ENCODE measurements at regions not wholly inside any gene's neighbourhood (a gene's known extent, or its start where the extent isn't known, plus 50 kb on each side); places are given as distances from the start of the nearest gene placed in this dataset.
A peak's percentile ranks its signal among the peaks of the same experiment; 100 is the strongest.
"Not testable (repeated sequence)": the region's sequence is repeated elsewhere in the genome, so short reads cannot be mapped to it uniquely, and the experiment has no call there.

DNA sequence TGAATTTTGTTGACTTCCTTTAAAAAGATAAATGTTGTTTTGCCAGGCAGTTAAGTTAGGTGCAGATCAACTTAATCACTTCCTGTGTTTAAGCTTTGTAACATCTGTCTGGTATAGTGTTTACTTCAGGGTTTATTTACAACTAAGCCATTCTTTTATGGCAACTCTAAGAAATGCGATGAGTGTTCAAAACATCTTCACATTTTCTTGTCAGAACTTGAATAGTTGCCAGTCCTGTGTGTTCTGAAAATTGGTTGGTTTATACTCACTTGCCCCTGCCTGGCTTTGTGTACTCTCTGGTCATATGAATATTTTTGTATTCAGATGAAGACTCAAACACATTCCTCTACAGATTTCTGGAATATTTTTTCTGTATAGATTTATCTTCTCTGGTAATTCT, 327.2 kb downstream of the MDFIC start:
- DNase-seq, result no peak

DNA sequence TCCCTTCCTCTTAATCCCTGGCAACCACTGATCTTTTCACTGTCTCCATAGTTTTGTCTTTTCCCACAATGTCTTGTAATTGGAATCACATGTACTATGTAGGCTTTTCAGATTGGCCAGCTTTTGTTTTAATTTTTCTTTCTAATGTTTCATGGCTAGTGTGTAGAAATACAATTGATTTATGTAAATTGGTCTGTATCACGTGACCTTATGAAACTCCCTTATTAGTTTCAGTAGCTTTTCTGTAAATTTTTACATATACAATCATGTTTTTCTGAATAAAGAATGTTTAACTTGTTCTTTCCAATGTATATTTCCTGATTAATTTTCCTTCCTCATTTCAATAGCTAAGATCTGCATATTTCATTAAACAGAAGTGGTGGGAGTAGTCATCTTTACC, 319.3 kb downstream of the MDFIC start:
- no peak for DNase-seq

- DNase-seq, result no peak
These were observed 318.3 kb downstream of the MDFIC start for GRCh38 chr7:115240242-115240641.

- DNase-seq, result no peak
These were observed 313.2 kb downstream of the MDFIC start for GRCh38 chr7:115235075-115235474.

DNA sequence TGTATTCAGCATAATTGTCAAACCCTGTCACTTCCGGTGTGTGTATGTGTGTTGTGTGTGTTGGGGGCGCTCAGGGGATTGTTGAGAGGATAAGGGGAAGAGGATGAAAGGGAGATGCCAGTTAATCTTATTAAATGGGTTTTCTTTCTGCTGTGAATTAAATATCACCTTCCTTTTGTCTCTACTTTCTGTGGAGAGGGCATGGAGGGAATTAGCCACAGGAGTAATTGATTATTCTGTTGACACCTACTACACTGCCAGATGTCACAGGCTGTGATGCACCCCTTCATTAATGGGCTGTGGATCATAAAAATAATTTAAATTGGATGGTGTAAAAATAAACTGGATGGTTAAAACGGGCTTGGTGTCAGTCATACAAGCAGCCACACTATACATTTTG, 311.9 kb downstream of the MDFIC start:
- no peak for DNase-seq

DNA sequence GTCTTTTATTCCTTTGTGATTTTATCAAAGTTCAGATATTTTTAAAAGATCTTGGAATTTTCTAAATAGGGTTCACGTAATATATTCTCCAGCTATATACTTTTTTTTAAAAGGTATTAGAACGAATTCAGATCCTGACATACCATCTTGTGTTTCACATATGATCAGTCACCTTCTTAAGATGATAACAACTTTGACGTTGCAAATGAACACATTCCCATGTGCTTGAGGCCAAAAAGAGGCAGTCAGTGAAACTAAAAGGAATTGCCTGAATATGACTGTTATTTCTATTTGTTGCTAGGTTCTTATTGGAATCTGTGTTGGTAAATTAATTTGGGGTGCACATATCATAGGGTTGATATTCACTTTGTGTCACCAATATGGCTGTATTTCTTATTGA, 310.1 kb downstream of the MDFIC start:
- no peak for DNase-seq

- no peak for DNase-seq
These were observed 309.1 kb downstream of the MDFIC start for GRCh38 chr7:115230882-115231571.

DNA sequence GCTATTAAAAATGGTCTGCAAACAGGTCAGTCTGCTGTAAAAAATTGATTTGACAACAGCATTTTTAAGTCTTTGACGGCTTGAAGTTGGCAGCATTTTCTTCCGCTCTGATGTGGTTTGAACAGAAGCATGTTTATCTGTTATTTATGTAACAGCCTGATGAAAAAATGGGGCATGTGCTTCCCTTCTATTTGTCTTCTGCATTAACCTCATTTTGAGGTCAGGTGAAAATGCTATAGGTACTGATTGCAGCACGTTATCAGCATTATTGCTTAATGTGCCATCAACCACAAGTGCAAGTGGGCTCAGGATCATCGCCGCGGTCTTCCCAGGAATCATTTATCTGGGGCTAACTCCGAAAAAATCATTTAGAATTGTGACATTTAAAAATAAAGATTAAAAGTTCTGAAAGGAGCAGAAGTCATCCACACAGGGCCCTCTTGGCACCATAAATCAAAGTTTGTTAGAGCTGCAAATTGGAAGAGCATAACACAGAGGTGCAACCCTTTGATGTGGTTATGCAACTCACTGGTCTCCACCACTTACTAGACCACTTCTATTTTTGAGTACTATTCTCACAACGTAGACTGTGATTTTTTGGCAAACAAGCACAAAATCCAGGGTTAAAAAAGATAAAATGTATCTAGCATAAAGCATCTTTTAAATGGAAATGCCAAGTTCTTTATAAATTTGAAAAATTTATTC, 307.7 kb downstream of the MDFIC start:
- peak; percentile 2 for DNase-seq

DNA sequence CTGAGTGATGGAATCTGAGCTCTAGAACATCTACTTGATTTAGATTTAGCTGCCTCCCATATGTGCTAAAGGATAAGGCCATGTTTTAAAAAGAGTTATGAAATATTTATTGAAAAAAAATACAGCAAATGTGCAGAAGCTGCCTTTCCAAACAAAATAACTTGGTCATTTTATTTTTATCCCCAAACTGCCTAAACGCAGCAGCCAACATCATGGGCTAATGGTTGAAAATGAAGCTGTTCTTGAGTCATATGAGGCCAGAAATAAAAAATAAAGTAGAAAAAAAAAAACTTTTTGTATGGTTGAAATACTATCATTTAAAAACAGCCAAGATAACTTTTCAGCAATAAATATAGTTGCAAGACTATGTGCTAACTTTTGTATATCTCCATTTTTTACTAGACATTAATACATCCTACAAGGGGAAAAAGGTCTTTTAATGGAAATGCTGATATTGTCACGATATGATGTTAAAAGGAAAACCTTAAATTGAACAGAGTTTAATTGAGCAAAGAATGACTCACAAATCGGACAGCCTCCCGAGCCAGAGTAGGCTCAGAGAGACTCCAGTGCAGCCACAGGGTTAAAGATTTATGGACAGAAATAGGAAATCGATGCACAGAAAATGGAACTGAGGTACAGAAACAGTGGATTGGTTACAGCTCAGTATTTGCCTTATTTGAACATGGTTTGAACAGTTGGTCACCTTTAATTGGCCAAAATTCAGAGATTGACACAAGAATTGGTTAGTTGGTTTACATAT, 305.8 kb downstream of the MDFIC start:
- no peak for DNase-seq

- no peak for DNase-seq
These were observed 304.5 kb downstream of the MDFIC start for GRCh38 chr7:115226410-115226809.

DNA sequence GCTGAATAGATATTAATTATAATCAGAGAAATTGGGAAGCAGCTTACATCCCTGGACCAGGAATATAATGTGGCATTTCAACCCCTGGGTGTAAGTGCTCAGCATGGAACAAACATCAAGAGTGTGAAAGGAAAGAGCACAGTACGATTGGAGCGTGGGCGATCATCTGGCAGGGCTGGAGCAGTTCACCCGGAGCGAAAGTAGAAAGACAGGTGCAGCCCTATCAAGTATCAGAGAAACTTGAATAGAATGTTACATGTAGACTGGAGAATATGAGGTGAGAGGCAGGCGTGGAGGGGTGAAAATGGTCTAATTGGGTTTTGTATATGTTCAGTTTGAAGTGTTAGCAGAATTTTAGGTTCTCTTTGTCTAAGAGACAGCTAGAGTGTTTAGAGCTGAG, 303.0 kb downstream of the MDFIC start:
- no peak for DNase-seq

GRCh38 chr7:115223959-115224358, 302.1 kb downstream of the MDFIC start:
- no peak for DNase-seq

DNA sequence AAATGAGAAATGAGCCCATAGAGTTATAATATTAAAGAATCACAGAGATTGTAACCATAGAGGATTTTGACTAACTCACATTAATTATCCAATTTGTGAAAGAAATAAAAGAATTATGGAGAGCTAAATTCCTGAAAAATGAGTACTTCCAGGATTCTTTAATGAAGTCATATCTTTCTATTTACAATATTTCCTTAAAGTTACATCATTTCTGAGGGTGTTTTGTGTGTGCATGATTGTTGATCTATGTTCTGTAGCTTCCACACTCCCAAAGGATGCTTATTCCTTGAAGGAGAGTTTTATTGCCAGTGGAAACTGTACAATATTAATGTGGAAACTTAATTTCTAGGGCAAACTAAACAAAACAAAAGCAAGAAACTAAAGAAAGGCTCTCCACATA, 299.6 kb downstream of the MDFIC start:
- DNase-seq, result no peak

DNA sequence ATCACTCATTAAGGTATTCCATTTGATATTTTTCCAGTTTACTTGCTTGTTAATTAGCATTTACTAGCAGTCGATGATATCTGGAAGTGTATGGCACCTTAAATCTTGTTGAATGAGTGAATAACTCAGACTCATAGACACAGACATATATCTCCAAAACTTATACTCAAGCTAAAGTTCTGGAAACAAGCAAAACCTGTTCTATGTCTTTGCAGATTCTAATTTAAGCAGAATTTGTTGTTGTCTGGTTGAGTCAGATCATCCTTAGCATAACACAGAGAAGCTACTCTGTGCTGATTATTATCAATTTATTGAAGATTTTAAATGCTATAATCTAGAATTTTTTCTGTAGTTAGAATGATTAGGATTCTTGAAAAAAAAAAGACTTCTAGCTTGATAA, 296.2 kb downstream of the MDFIC start:
- DNase-seq, result no peak

GRCh38 chr7:115217373-115217772, 295.5 kb downstream of the MDFIC start:
- no peak for DNase-seq

DNA sequence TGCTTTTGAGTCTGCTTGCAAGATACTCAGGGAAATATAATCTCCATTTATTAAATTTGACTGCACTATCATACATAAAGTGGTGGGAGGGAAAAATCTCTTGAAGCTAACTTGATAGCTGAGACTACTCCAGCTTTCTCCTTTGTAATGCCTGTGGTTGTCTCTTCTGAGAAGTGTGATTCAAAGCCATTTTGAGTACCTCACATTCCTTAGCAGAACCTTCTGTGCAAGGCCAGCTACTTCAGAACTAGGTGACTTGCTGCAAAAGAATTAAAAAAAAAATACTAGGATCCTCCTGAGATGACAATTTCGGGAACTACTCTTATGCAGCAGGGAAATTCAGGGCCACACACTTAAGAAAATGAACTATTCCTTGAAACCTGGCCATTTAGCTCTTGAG, 294.8 kb downstream of the MDFIC start:
- no peak for DNase-seq

- no peak for DNase-seq
These were observed 289.3 kb downstream of the MDFIC start for GRCh38 chr7:115211171-115211570.

DNA sequence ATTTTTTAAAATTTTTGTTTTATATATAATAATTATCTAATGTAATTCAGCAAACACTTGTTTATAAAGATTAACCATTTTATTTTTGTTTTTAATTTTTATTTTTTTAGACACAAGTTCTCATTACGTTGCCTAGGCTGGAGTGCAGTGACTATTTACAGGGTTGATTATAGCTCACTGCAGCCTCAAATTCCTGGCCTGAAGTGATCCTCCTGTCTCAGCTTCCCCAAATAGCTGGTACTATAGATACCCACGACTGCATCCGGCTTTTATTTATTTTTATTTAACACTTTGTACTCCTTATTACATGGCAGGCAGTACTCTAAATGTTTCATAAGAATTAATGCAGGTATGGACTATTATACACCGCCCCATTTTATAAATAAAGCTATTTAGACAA, 288.7 kb downstream of the MDFIC start:
- DNase-seq, result no peak

GRCh38 chr7:115208710-115209560, 287.0 kb downstream of the MDFIC start:
- DNase-seq, result no peak

DNA sequence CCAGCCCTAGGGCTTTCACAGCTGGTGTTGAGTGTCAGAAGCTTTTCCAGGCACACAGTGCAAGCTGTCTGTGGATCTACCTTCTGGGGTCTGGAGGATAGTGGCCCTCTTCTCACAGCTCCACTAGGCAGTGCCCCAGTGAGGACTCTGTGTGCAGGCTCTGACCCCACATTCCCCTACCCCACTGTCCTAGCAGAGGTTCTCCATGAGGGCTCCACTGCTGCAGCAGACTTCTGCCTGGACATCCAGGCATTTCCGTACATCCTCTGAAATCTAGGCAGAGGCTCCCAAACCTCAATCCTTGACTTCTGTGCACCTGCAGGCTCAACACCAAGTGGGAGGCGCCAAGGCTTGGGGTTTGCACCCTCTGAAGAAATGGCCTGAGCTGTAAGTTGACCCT, 284.5 kb downstream of the MDFIC start:
- DNase-seq, result not testable (repeated sequence)

DNA sequence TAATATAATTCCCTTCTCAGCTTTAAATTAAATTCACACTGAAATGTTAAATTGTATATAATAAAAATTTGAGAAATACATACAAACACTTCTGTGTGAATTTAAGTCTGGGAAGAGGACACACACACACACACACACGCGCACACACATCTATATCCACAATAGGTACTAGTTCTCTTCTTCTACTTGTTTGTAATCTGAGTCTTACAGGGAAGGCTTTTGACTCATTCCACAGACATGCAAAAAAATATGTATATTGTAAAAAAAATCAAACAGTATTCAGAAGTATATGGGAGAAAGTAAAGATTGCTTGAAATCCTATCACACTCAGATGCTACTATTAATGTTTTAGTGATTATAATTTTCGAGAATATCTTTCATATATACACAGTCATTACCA, 276.2 kb downstream of the MDFIC start:
- DNase-seq, result no peak

DNA sequence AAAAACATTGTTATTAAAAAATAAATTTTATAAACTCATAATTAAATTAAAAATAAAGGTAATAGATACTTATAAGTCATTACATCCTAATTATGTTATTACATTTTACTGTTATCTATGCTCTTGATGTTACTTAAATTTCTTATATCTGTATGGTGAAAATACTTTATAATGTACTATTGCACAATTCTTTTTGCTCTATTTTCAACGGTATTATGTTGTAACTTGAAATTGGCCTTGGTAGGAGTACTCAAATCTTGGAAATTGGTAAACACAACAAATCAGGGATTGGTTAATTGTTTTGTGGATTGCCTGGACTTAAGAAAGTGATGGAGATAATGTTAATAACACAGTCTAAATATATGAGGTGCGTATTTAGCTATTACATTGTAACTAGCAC, 273.3 kb downstream of the MDFIC start:
- no peak for DNase-seq

- DNase-seq, result no peak
These were observed 269.6 kb downstream of the MDFIC start for GRCh38 chr7:115191526-115191925.

All from T-helper 9 cell (primary cell).